ENCODE measurements at regions not wholly inside any gene's neighbourhood (a gene's known extent, or its start where the extent isn't known, plus 50 kb on each side); places are given as distances from the start of the nearest gene placed in this dataset.
"Not testable (repeated sequence)": the region's sequence is repeated elsewhere in the genome, so short reads cannot be mapped to it uniquely, and the experiment has no call there.

GRCh38 chrX:148265829-148266228, 234.6 kb upstream of the AFF2 start:
- DNase-seq (ENCODE audit: low read depth): no peak

GRCh38 chrX:148268673-148269072, 231.7 kb upstream of the AFF2 start:
- no peak for DNase-seq (ENCODE audit: low read depth)

GRCh38 chrX:148269513-148269912, 230.9 kb upstream of the AFF2 start:
- DNase-seq (ENCODE audit: low read depth): no peak

- no peak for DNase-seq (ENCODE audit: low read depth)
Measured at GRCh38 chrX:148270499-148270898, 229.9 kb upstream of the AFF2 start.

GRCh38 chrX:148271263-148271662, 229.2 kb upstream of the AFF2 start:
- no peak for DNase-seq (ENCODE audit: low read depth)

GRCh38 chrX:148281920-148282319, 218.5 kb upstream of the AFF2 start:
- no peak for DNase-seq (ENCODE audit: low read depth)

- DNase-seq (ENCODE audit: low read depth): no peak
Measured at GRCh38 chrX:148282504-148282903, 217.9 kb upstream of the AFF2 start.

GRCh38 chrX:148284056-148284455, 216.4 kb upstream of the AFF2 start:
- DNase-seq (ENCODE audit: low read depth): no peak

GRCh38 chrX:148284821-148285220, 215.6 kb upstream of the AFF2 start:
- DNase-seq (ENCODE audit: low read depth): no peak

GRCh38 chrX:148288451-148288850, 212.0 kb upstream of the AFF2 start:
- no peak for DNase-seq (ENCODE audit: low read depth)

GRCh38 chrX:148290041-148290440, 210.4 kb upstream of the AFF2 start:
- no peak for DNase-seq (ENCODE audit: low read depth)

GRCh38 chrX:148290931-148291330, 209.5 kb upstream of the AFF2 start:
- DNase-seq (ENCODE audit: low read depth): no peak

- DNase-seq (ENCODE audit: low read depth): no peak
Measured at GRCh38 chrX:148298737-148299136, 201.7 kb upstream of the AFF2 start.

GRCh38 chrX:148305214-148305613, 195.2 kb upstream of the AFF2 start:
- DNase-seq (ENCODE audit: low read depth): not testable (repeated sequence)

GRCh38 chrX:148309413-148309812, 191.0 kb upstream of the AFF2 start:
- DNase-seq (ENCODE audit: low read depth): no peak

GRCh38 chrX:148310426-148311165, 189.8 kb upstream of the AFF2 start:
- peak; percentile 6 for DNase-seq (ENCODE audit: low read depth)

GRCh38 chrX:148311544-148311943, 188.9 kb upstream of the AFF2 start:
- DNase-seq (ENCODE audit: low read depth): no peak

- no peak for DNase-seq (ENCODE audit: low read depth)
Measured at GRCh38 chrX:148314876-148315275, 185.5 kb upstream of the AFF2 start.

GRCh38 chrX:148316446-148316845, 184.0 kb upstream of the AFF2 start:
- DNase-seq (ENCODE audit: low read depth): no peak

GRCh38 chrX:148322906-148323305, 177.5 kb upstream of the AFF2 start:
- DNase-seq (ENCODE audit: low read depth): no peak

- no peak for DNase-seq (ENCODE audit: low read depth)
Measured at GRCh38 chrX:148333989-148334388, 166.4 kb upstream of the AFF2 start.

GRCh38 chrX:148337873-148338272, 162.5 kb upstream of the AFF2 start:
- no peak for DNase-seq (ENCODE audit: low read depth)

GRCh38 chrX:148354916-148355315, 145.5 kb upstream of the AFF2 start:
- no peak for DNase-seq (ENCODE audit: low read depth)

- DNase-seq (ENCODE audit: low read depth): no peak
Measured at GRCh38 chrX:148361641-148362040, 138.8 kb upstream of the AFF2 start.
